Neural cell (in vitro differentiated cells): ENCODE measurements at regions not wholly inside any gene's neighbourhood (a gene's known extent, or its start where the extent isn't known, plus 50 kb on each side); places are given as distances from the start of the nearest gene placed in this dataset.

ENCODE experiments used
- H2AFZ ChIP-seq: fragments of 200-600, 300-800 bp; sonication (generic), shearing (Covaris generic); 2 replicates; pipeline ENCODE4 v1.6.0; 2014; ENCODE audit warnings: low read depth, mild to moderate bottlenecking, antibody characterized with exemption, low read length, moderate library complexity
- H3F3A ChIP-seq: fragments of 200-600 bp; shearing (Covaris generic); 2 replicates; pipeline ENCODE4 v1.6.1; 2016; ENCODE audit warnings: mild to moderate bottlenecking, moderate library complexity, mixed read lengths, antibody characterized with exemption, low read length; ENCODE audit not compliant: insufficient read depth, poor library complexity, severe bottlenecking
- H3K27ac ChIP-seq: fragments of 200-600, 300-800 bp; sonication (generic), shearing (Covaris generic); 2 replicates; pipeline ENCODE4 v1.5.1; 2014; ENCODE audit warnings: mild to moderate bottlenecking, low read length, moderate library complexity
- H3K27me3 ChIP-seq: fragments of 300-800, 200-600 bp; sonication (generic), shearing (Covaris generic); 2 replicates; pipeline ENCODE4 v1.6.0; 2014; ENCODE audit warnings: mild to moderate bottlenecking, low read depth, low read length, moderate library complexity; ENCODE audit not compliant: insufficient read depth
- H3K36me3 ChIP-seq: fragments of 300-800, 200-600 bp; sonication (generic), shearing (Covaris generic); 2 replicates; pipeline ENCODE4 v1.5.1; 2014; ENCODE audit warnings: mild to moderate bottlenecking, antibody characterized with exemption, low read length, moderate library complexity; ENCODE audit not compliant: insufficient read depth
- H3K4me2 ChIP-seq: fragments of 300-800, 200-600 bp; sonication (generic), shearing (Covaris generic); 2 replicates; pipeline ENCODE4 v1.6.0; 2014; ENCODE audit warnings: mild to moderate bottlenecking, low read length
- H3K4me3 ChIP-seq: fragments of 300-800, 200-600 bp; sonication (generic), shearing (Covaris generic); 2 replicates; pipeline ENCODE4 v1.5.1; 2014; ENCODE audit warnings: mild to moderate bottlenecking, low read length, moderate library complexity
- H3K79me2 ChIP-seq: fragments of 200-600 bp; shearing (Covaris generic); replicated peaks from 2 replicates; pipeline ENCODE4 v1.6.0; 2014; ENCODE audit warnings: mild to moderate bottlenecking, low read length, moderate library complexity; ENCODE audit not compliant: insufficient read depth
- H3K9ac ChIP-seq: fragments of 300-800, 200-600 bp; sonication (generic), shearing (Covaris generic); 2 replicates; pipeline ENCODE4 v1.6.1; 2016; ENCODE audit warnings: mild to moderate bottlenecking, low read length, mixed read lengths
- H3K9me2 ChIP-seq: fragments of 200-600 bp; shearing (Covaris generic); 2 replicates; pipeline ENCODE4 v1.6.1; 2016; ENCODE audit warnings: mild to moderate bottlenecking, low read length, mixed read lengths; ENCODE audit not compliant: insufficient read depth
- H3K9me3 ChIP-seq: fragments of 200-600, 300-800 bp; sonication (generic), shearing (Covaris generic); 2 replicates; pipeline ENCODE4 v1.6.1; 2016; ENCODE audit warnings: mild to moderate bottlenecking, mixed run types, low read length, moderate library complexity, mixed read lengths
- H4K20me1 ChIP-seq: fragments of 200-600 bp; shearing (Covaris generic); 2 replicates; pipeline ENCODE4 v1.6.1; 2016; ENCODE audit warnings: mild to moderate bottlenecking, mixed run types; ENCODE audit not compliant: insufficient read depth
- EP300 ChIP-seq: fragments of 450-650 bp; conservative IDR thresholded peaks from 2 replicates; pipeline ENCODE4 v1.6.1; 2014; ENCODE audit warnings: antibody characterized with exemption, mild to moderate bottlenecking, moderate library complexity; ENCODE audit not compliant: poor library complexity, severe bottlenecking
- EZH2 ChIP-seq: fragments of 200-600, 300-800 bp; shearing (Covaris generic), sonication (generic); IDR thresholded peaks from 2 replicates; pipeline ENCODE4 v1.6.1; 2014; ENCODE audit warnings: antibody characterized with exemption, low read length, borderline replicate concordance, mild to moderate bottlenecking; ENCODE audit not compliant: insufficient read depth, poor library complexity, severe bottlenecking
- MXI1 ChIP-seq: fragments of 450-650 bp; conservative IDR thresholded peaks from 2 replicates; pipeline ENCODE4 v1.6.1; 2014; ENCODE audit warnings: antibody characterized with exemption, mild to moderate bottlenecking; ENCODE audit not compliant: poor library complexity, severe bottlenecking
- POLR2AphosphoS5 ChIP-seq: IDR thresholded peaks from 2 replicates; pipeline ENCODE4 v1.6.1; 2012
- RAD21 ChIP-seq: fragments of 450-650 bp; conservative IDR thresholded peaks from 2 replicates; pipeline ENCODE4 v1.6.1; 2014; ENCODE audit warnings: antibody characterized with exemption, mild to moderate bottlenecking, moderate library complexity
- SMC3 ChIP-seq: fragments of 450-650 bp; conservative IDR thresholded peaks from 2 replicates; pipeline ENCODE4 v1.6.1; 2014; ENCODE audit warnings: antibody characterized with exemption, mild to moderate bottlenecking, moderate library complexity; ENCODE audit not compliant: poor library complexity
- TAF1 ChIP-seq: IDR thresholded peaks from 2 replicates; pipeline ENCODE4 v1.6.1; 2012; ENCODE audit warnings: low read depth
- TF ChIP-seq, protein P1 (sequence below): fragments of 450-650 bp; IDR thresholded peaks from 2 replicates; pipeline ENCODE4 v1.5.1; 2014; ENCODE audit warnings: antibody characterized with exemption, mild to moderate bottlenecking, moderate library complexity; ENCODE audit not compliant: poor library complexity, severe bottlenecking
- TF ChIP-seq, protein P2 (sequence below): IDR thresholded peaks from 2 replicates; pipeline ENCODE4 v1.6.1; 2012; ENCODE audit warnings: borderline replicate concordance

DNA sequence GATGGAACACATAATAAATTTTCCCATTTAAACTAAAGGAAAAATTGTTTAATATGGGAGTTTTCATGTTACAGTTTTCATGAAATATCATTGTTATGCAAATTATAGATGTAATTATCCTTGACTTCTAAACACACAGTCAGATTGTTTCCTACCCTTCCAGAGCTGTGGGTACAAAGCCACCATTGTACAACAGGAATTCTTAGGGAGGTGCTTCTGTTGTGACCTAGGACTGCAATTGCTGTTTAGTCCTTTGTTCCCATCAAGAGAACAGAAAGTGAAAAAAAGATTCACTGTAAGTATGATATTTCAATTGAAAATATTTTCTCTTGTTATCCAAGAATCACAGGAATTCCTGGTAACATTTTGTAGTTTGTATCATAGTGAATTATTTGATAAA is 455.3 kb upstream of the NAALADL2 start:
- H3K4me3 ChIP-seq = no peak overlapping the region
- H3K27ac ChIP-seq = no peak overlapping the region
- H3K79me2 ChIP-seq = no peaks in the 10 kb centered on the region
- no peaks in the 10 kb centered on the region for H3K9me3 ChIP-seq
- H3K9ac ChIP-seq = no peak overlapping the region
- H3K4me2 ChIP-seq = no peak overlapping the region
- no peak overlapping the region for H2AFZ ChIP-seq
- no peaks in the 10 kb centered on the region for H3K27me3 ChIP-seq
- no peaks in the 10 kb centered on the region for H3F3A ChIP-seq
- H4K20me1 ChIP-seq = no peaks in the 10 kb centered on the region
- no peaks in the 10 kb centered on the region for H3K36me3 ChIP-seq
- TF ChIP-seq EZH2 (no peak), MXI1 (no peak)
- H3K9me2 ChIP-seq = no peaks in the 10 kb centered on the region

DNA sequence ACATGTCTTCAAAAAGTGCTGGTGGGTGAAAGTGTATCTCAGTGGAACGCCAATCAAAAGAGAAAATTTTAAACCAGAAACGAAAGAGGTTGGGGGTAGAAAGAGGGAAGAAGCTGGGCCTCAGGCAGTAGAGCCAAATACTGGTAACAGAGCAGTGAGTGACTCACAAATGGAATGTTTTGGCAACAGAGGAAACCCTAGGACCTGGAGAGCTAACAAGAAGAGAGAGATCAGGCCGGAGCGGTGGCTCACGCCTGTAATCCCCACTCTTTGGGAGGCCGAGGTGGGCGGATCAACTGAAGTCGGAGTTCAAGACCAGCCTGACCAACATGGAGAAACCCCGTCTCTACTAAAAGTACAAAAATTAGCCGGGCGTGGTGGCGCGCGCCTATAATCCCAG is 450.8 kb upstream of the NAALADL2 start:
- H3K9me3 ChIP-seq = no peaks in the 10 kb centered on the region
- no peaks in the 10 kb centered on the region for H3K9me2 ChIP-seq
- no peaks in the 10 kb centered on the region for H4K20me1 ChIP-seq
- H3K36me3 ChIP-seq = no peaks in the 10 kb centered on the region
- no peaks in the 10 kb centered on the region for H3K79me2 ChIP-seq
- no peaks in the 10 kb centered on the region for H3K27me3 ChIP-seq
- no peak overlapping the region for H3K4me3 ChIP-seq
- H3F3A ChIP-seq = no peaks in the 10 kb centered on the region
- H3K27ac ChIP-seq = no peak overlapping the region
- no peak overlapping the region for H3K4me2 ChIP-seq
- no peak overlapping the region for H2AFZ ChIP-seq
- no peak overlapping the region for H3K9ac ChIP-seq
- TF ChIP-seq EP300 (no peak), SMC3 (no peak), EZH2 (no peak), RAD21 (no peak), MXI1 (no peak), POLR2AphosphoS5 (no peak), TAF1 (no peak)
- TF ChIP-seq, protein P1, sequence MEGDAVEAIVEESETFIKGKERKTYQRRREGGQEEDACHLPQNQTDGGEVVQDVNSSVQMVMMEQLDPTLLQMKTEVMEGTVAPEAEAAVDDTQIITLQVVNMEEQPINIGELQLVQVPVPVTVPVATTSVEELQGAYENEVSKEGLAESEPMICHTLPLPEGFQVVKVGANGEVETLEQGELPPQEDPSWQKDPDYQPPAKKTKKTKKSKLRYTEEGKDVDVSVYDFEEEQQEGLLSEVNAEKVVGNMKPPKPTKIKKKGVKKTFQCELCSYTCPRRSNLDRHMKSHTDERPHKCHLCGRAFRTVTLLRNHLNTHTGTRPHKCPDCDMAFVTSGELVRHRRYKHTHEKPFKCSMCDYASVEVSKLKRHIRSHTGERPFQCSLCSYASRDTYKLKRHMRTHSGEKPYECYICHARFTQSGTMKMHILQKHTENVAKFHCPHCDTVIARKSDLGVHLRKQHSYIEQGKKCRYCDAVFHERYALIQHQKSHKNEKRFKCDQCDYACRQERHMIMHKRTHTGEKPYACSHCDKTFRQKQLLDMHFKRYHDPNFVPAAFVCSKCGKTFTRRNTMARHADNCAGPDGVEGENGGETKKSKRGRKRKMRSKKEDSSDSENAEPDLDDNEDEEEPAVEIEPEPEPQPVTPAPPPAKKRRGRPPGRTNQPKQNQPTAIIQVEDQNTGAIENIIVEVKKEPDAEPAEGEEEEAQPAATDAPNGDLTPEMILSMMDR = no peak
- TF ChIP-seq, protein P2, sequence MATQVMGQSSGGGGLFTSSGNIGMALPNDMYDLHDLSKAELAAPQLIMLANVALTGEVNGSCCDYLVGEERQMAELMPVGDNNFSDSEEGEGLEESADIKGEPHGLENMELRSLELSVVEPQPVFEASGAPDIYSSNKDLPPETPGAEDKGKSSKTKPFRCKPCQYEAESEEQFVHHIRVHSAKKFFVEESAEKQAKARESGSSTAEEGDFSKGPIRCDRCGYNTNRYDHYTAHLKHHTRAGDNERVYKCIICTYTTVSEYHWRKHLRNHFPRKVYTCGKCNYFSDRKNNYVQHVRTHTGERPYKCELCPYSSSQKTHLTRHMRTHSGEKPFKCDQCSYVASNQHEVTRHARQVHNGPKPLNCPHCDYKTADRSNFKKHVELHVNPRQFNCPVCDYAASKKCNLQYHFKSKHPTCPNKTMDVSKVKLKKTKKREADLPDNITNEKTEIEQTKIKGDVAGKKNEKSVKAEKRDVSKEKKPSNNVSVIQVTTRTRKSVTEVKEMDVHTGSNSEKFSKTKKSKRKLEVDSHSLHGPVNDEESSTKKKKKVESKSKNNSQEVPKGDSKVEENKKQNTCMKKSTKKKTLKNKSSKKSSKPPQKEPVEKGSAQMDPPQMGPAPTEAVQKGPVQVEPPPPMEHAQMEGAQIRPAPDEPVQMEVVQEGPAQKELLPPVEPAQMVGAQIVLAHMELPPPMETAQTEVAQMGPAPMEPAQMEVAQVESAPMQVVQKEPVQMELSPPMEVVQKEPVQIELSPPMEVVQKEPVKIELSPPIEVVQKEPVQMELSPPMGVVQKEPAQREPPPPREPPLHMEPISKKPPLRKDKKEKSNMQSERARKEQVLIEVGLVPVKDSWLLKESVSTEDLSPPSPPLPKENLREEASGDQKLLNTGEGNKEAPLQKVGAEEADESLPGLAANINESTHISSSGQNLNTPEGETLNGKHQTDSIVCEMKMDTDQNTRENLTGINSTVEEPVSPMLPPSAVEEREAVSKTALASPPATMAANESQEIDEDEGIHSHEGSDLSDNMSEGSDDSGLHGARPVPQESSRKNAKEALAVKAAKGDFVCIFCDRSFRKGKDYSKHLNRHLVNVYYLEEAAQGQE = no peak
